Panc1 (cell line): ENCODE measurements at regions not wholly inside any gene's neighbourhood (a gene's known extent, or its start where the extent isn't known, plus 50 kb on each side); places are given as distances from the start of the nearest gene placed in this dataset.

ENCODE experiments used
- CTCF ChIP-seq: fragments of 450-650 bp; IDR thresholded peaks from 2 replicates; pipeline ENCODE4 v1.5.1; 2017; ENCODE audit warnings: mild to moderate bottlenecking
- POLR2AphosphoS5 ChIP-seq: IDR thresholded peaks from 2 replicates; pipeline ENCODE4 v1.6.1; 2012; ENCODE audit warnings: mild to moderate bottlenecking, low read depth, low read length, moderate library complexity
- TF ChIP-seq, protein P1 (sequence below), 2 experiments: IDR thresholded peaks; 2 replicates each; pipeline ENCODE4 v1.6.1; 2011 to 2012; ENCODE audit warnings: low read depth in 2 of 2, control low read depth in 1 of 2, low read length in 1 of 2, mild to moderate bottlenecking in 1 of 2, moderate library complexity in 1 of 2; ENCODE audit not compliant: insufficient read depth in 1 of 2

GRCh38 chr10:78442836-78443550 lies 409.3 kb downstream of the RPS24 start:
- no peak for TF ChIP-seq CTCF
- no peak for TF ChIP-seq POLR2AphosphoS5
- TF ChIP-seq, protein P1, sequence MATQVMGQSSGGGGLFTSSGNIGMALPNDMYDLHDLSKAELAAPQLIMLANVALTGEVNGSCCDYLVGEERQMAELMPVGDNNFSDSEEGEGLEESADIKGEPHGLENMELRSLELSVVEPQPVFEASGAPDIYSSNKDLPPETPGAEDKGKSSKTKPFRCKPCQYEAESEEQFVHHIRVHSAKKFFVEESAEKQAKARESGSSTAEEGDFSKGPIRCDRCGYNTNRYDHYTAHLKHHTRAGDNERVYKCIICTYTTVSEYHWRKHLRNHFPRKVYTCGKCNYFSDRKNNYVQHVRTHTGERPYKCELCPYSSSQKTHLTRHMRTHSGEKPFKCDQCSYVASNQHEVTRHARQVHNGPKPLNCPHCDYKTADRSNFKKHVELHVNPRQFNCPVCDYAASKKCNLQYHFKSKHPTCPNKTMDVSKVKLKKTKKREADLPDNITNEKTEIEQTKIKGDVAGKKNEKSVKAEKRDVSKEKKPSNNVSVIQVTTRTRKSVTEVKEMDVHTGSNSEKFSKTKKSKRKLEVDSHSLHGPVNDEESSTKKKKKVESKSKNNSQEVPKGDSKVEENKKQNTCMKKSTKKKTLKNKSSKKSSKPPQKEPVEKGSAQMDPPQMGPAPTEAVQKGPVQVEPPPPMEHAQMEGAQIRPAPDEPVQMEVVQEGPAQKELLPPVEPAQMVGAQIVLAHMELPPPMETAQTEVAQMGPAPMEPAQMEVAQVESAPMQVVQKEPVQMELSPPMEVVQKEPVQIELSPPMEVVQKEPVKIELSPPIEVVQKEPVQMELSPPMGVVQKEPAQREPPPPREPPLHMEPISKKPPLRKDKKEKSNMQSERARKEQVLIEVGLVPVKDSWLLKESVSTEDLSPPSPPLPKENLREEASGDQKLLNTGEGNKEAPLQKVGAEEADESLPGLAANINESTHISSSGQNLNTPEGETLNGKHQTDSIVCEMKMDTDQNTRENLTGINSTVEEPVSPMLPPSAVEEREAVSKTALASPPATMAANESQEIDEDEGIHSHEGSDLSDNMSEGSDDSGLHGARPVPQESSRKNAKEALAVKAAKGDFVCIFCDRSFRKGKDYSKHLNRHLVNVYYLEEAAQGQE (IDR thresholded peaks at IDR 0.05; ENCODE audit: insufficient read depth in 1 of 2, low read depth in 2 of 2, low read length in 1 of 2), result no peak
